Left forelimb (tissue), 1 donor: ENCODE measurements at regions not wholly inside any gene's neighbourhood (a gene's known extent, or its start where the extent isn't known, plus 50 kb on each side); places are given as distances from the start of the nearest gene placed in this dataset.
"Not testable (repeated sequence)": the region's sequence is repeated elsewhere in the genome, so short reads cannot be mapped to it uniquely, and the experiment has no call there.

Experiments
- DNase-seq: peaks from one replicate; pipeline ENCODE4 v3.0.0-alpha.2; 2018; ENCODE audit warnings: low spot score

DNA sequence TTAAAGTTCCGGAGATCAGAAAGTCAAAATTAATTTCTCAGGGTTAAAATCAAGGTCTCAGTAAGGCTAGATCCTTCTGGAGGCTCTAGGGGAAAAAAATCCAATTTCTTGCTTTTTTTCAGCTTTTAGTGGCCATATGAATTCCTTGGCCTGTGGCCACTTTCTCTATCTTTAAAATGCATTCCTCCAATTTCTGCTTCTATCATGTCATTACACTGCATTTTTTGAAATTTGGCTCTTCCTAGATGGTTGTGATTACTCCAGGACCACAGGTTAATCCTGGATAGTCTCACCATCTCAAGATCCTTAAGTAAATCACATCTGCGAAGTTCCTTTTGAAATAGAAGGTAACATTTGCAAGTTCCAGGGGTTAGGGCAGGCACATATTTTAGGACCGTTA lies 1294.9 kb upstream of the CITED2 start:
- no peak for DNase-seq

DNA sequence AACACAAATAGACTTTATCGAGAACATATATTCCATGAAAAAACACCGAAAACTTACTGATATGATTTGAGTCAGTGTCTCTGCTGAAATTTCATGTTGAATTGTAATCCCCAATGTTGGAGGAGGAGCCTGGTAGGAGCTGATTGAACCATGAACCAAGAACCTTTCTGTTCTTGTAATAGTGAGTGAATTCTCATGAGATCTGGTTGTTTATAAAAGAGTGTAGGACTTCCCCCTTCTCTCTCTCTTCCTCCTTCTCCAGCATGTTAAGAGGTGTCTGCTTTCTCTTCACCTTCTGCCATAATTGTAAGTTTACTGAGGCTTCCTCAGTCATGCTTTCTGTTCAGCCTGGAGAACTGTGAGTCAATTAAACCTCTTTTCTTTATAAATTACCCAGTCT lies 1289.3 kb upstream of the CITED2 start:
- DNase-seq = no peak

DNA sequence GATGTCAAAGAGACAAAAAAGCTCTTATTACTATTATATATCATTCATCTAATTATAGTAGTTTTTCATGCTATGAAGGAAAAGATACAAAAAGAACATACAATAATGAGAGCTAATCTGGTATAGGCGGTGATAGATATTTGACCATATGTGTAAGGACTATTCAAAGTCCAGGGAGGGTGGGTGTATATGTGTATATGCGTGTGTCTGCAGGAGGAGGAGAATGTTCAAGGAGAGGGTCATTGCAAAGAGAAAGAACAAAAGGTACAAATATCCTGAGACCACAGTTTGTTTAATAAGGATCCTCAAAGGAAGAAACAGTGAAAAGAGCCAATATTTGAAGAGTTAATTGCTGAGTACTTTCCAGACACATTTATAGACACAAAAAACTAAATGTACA lies 1288.6 kb upstream of the CITED2 start:
- no peak for DNase-seq

- no peak for DNase-seq
Observed at GRCh38 chr6:140661691-140662090, 1287.2 kb upstream of the CITED2 start.

GRCh38 chr6:140660295-140660694 lies 1285.8 kb upstream of the CITED2 start:
- DNase-seq = no peak

DNA sequence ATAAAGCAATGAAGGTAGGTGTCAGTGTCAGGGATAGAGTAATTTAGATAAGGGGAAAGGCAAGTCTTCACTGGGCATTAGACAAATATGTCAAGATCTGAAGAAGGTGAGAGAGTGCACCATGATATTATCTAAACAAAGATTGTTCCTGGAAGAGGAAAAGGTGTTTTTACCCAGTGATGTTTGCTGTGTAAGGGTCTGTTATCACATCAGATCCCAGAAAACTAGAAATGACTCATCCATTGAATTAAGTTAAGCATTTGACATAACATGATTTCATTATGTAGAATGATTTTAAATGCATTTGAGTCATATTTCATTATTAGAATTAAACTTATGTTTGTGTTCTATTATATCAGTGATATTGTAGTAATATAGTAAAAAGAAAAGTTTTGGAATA lies 1279.5 kb upstream of the CITED2 start:
- no peak for DNase-seq

DNA sequence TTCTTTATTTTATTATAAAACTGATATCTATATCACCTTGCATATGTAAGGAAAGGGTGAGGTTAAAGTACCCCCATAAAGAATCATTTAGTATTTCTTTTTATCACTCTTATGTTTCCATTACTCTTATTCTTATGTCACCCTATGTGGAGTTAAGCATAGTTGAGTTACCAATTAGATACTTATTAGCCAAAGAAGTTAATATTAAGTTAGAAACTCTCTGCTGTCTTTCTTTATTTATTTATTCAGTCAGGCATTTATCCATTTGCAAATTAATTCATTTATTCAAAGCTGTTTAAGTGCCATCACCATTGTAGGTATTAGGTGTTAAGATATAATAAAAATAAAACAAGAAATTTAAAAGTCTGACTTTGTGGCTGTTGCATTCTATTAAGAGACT lies 1279.1 kb upstream of the CITED2 start:
- DNase-seq = no peak

- not testable (repeated sequence) for DNase-seq
Observed at GRCh38 chr6:140649502-140649901, 1275.1 kb upstream of the CITED2 start.

GRCh38 chr6:140647322-140647721 lies 1272.9 kb upstream of the CITED2 start:
- DNase-seq = not testable (repeated sequence)

- no peak for DNase-seq
Observed at GRCh38 chr6:140644017-140644416, 1269.6 kb upstream of the CITED2 start.

- no peak for DNase-seq
Observed at GRCh38 chr6:140641412-140641811, 1267.0 kb upstream of the CITED2 start.

DNA sequence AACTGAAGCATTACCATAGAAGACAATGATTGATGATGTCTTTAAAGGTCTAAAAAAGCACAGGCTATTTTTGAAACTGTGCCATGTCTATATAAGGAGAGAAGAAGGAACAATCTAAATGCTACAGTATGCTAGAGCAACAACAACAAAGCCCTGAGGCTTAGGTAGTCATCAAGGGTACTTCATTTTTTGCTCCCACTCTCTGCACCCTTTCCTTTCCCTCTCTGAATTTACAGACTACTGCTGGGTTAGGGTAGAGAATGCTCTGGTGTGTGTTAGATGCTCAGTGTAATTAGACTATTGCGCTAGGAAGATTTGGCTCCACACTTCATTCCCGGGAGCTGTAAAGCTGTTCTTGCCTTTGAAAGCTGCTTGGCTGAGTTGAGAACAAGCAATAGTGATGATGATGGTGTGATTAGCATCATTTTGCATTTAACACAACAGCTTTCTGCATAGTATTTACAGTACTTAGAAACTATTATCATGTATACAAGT lies 1262.5 kb upstream of the CITED2 start:
- no peak for DNase-seq

- DNase-seq = no peak
Observed at GRCh38 chr6:140636271-140636907, 1261.9 kb upstream of the CITED2 start.

- no peak for DNase-seq
Observed at GRCh38 chr6:140627002-140627401, 1252.6 kb upstream of the CITED2 start.

DNA sequence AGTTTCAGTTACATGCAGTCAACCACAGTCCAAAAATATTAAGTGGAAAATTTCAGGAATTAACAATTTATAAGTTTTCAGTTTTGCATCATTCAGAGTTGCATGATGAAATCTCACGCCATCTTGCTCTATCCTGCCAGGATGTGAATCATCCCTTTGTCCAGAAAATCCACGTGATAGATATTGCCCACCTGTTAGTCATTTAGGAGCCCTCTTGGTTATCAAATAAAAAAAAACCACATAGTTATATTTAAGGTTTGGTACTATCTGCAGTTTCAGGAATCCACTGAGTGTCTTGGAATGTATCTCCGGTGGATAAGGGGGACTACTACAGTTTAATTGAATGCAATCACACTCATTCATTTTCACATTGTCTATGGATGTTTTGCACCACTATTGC lies 1249.0 kb upstream of the CITED2 start:
- DNase-seq = no peak

- DNase-seq = no peak
Observed at GRCh38 chr6:140620496-140620895, 1246.0 kb upstream of the CITED2 start.

- no peak for DNase-seq
Observed at GRCh38 chr6:140609956-140610355, 1235.5 kb upstream of the CITED2 start.

DNA sequence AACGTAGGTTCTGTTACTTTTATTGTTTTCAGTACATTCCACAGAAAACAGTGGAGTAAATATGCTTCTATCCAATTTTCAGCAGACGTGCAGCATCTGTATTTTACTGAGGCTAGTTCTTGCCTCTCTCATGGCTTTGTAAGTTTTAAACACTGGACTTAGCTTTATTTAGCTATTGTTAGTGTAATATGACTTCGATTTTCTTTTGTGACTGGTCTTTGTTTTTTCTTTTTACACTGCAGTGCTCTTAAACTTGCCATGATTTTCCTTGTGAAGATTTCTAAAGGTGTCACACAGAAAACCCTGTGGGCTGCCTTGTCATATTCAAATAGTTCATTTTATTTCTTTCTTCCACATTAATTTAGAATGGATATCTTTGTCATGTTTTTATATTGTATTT lies 1234.9 kb upstream of the CITED2 start:
- no peak for DNase-seq

DNA sequence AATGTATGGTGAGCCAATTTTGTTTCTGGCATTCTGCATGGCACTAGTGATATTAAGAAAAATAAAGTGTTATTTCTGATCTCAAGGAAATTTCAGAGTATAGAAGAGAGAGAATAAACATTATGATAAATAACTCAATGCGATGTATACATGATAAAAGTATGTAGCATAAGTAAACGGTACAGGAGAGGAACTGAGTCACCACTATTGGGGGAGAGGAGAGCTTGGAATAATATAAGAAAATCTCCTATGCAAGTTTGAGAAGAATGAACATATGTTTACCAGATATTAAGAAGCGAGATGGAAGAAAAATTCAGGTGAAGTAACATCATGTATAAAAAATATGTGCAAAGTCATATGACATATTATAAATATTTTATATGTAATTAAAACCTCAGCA lies 1230.3 kb upstream of the CITED2 start:
- DNase-seq = no peak

GRCh38 chr6:140602431-140603248 lies 1228.2 kb upstream of the CITED2 start:
- DNase-seq = no peak

DNA sequence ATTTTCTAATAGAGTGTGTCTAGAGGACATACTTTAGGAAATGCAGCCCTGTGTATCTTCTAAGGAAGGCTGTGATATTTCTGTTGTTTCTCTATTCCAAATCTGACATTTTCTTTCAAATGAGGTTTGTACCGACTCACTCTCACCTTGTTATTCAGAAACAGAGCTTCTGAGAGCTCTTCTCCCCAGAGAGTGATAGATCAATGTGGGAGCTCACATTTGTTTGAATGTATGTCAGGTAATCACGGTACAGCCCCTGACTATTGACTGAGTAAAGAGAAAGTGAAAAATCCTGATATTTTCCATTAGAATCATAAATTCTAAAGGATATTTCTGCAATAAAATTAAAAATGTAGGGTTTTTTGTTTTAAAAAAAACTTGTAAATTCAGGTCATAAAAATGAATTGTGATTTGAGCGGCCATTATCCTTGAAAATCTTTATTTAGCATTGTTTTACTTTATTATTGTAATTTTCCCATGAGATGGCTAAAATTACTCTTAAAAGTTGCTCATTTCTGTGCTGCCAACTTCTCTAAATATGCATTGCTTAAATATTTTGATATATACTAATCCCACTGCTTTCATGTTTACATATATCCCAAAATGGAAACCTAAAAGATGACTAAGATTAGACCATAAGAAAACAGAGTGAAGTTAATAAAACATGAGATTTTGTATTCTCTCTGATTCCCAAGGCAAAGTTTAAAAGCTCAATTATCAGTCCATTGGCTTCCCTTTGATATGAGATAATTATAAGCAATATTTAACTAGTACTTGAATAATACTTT lies 1226.8 kb upstream of the CITED2 start:
- no peak for DNase-seq

- DNase-seq = no peak
Observed at GRCh38 chr6:140599916-140600315, 1225.5 kb upstream of the CITED2 start.

- DNase-seq = no peak
Observed at GRCh38 chr6:140597181-140597580, 1222.7 kb upstream of the CITED2 start.
